AG04449 (cell line): ENCODE measurements at regions not wholly inside any gene's neighbourhood (a gene's known extent, or its start where the extent isn't known, plus 50 kb on each side); places are given as distances from the start of the nearest gene placed in this dataset.

Source experiments
- CTCF ChIA-PET: fragments of 350-600 bp; formaldehyde crosslinking; extraction: SDS; loops from one replicate; lab custom pipeline; 2021; ENCODE audit warnings: antibody characterized with exemption; lab: Yijun Ruan, JAX
- POLR2A ChIA-PET: fragments of 400-600, 350-600 bp; formaldehyde crosslinking; extraction: SDS; loops from one replicate; lab custom pipeline; 2020; ENCODE audit warnings: antibody characterized with exemption, inconsistent platforms; lab: Yijun Ruan, JAX
- DNase-seq: peaks from one replicate; pipeline ENCODE4 v3.0.0-alpha.2; 2010; ENCODE audit warnings: low read depth, low spot score
- H3K4me3 ChIP-seq: 2 replicates; pipeline ENCODE4 v1.5.1; 2011; ENCODE audit warnings: low read depth, mild to moderate bottlenecking, control low read depth, low read length
- TF ChIP-seq, protein P1 (sequence below): IDR thresholded peaks from one replicate; pipeline ENCODE4 v1.5.1; 2011; ENCODE audit warnings: mild to moderate bottlenecking, moderate library complexity, low read length, control low read depth, inconsistent platforms; ENCODE audit not compliant: insufficient read depth; ENCODE audit errors: missing control alignments

DNA sequence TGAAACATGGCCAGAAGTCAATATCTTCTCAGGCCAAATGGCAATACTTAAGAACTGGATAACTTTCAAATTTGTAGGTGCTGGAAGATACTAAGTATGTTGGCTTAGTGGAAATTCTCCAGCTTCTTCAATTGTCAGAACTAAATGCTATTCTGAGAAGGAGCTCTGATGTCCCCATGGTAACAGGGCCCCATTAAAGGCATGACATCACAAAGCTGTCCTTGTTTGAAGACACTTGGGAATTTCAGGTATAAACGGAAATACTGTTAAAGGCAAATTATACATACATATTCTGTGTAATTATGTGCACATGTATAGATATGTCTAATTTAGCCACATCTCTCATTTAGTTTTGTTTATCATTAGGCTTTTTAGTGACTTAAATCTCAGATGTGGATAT, 210.0 kb upstream of the SEL1L start:
- DNase-seq: no peak
- POLR2A ChIA-PET: no interaction called here
- no peak overlapping the region for H3K4me3 ChIP-seq
- TF ChIP-seq, protein P1, sequence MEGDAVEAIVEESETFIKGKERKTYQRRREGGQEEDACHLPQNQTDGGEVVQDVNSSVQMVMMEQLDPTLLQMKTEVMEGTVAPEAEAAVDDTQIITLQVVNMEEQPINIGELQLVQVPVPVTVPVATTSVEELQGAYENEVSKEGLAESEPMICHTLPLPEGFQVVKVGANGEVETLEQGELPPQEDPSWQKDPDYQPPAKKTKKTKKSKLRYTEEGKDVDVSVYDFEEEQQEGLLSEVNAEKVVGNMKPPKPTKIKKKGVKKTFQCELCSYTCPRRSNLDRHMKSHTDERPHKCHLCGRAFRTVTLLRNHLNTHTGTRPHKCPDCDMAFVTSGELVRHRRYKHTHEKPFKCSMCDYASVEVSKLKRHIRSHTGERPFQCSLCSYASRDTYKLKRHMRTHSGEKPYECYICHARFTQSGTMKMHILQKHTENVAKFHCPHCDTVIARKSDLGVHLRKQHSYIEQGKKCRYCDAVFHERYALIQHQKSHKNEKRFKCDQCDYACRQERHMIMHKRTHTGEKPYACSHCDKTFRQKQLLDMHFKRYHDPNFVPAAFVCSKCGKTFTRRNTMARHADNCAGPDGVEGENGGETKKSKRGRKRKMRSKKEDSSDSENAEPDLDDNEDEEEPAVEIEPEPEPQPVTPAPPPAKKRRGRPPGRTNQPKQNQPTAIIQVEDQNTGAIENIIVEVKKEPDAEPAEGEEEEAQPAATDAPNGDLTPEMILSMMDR: no peak
- CTCF ChIA-PET: no interaction called here

DNA sequence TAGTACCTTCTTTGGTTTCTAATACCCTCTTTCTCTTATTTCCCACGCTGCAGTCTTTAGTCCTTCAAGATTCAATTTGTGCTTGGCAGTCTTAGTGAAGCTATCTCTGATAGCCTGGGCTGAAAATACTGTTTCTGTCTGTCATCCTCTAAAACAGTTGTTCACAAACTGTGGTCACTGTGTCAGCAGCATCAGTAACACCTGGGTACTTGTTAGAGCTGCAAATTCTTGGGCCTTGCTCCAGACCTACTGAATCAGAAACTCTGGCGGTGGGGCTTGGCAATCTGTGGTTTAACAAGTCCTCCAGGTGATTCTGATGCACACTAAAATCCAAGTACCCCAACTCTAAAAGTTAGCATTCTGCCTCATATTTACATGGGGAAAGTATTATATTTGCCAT, 217.5 kb upstream of the SEL1L start:
- DNase-seq: no peak
- TF ChIP-seq, protein P1: no peak
- H3K4me3 ChIP-seq: no peak overlapping the region
- ChIA-PET POLR2A (no interaction called here), CTCF (no interaction called here)

DNA sequence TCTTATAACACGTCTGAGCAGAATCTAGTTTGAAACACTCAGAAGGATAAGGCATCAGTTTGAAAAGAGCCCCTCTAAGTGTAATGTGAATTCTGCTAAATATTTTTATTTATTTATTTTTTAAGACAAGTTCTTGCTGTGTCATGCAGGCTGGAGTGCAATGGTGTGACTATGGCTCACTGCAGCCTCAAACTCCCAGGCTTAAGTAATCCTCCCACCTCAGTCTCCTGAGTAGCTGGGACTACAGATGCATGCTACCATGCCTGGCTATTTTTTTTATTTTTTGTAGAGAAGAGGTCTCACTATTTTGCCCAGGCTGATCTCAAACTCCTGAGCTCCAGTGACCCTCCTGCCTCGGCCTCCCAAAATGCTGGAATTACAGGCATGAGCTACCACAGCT, 225.9 kb upstream of the SEL1L start:
- DNase-seq: no peak
- no peak overlapping the region for H3K4me3 ChIP-seq
- ChIA-PET CTCF (no interaction called here), POLR2A (no interaction called here)
- TF ChIP-seq, protein P1: no peak

DNA sequence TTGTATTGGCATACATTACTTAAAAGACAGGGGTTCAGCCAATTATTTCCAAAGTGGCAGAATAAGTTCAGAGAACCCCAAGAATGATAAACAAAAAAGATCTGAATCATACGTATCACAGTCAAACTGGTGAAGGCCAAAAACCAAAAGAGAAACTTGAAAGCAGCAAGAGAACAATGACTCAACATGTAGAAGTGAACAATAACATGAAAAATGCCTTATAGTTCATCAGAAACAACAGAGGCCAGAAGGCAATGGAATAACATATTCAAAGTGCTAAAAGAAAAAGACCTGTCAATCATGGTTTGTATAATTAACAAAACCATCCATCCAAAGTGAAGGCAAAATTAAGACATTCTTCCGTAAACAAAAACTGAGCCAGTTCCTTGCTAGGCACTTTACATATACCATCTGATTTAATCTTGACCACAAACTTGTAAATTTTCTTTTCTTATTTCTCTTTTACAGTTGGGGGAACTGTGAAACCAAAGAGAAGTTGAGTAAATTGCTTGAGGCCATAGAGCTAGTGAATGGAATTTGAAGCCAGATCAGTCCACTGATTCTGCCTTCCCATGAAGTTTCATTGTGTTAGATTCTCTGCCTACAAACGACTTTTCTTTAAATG, 232.1 kb upstream of the SEL1L start:
- no peak overlapping the region for H3K4me3 ChIP-seq
- TF ChIP-seq, protein P1: no peak
- CTCF ChIA-PET: no interaction called here
- POLR2A ChIA-PET: no interaction called here
- no peak for DNase-seq

DNA sequence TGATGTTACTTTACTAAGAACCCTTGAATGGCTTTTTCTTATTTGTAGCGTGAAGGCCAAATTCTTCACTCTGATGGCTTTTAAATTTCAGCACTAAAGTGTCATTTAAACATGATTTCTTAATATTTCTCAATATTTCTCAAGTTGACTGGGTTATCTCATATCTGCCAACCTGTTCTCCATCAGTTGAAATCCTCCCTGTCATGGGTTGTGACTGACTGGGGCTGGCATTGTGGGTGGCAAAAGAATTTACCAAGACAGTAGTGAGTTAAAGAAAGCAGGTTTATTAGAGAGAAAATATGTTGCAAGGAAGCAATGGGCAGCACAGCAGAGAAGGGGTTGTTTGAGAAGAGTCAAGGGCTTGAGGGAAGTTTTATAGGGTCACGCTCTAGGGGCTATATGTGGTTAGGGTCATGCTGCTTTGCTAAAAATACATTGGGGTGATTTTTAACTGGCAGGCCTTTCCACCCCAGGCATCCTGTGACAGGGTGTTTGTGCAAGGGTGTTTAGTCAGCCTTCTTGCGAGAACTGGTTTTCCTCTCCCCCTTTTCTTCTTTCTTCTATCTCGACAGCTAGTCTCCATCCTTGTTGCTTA, 232.8 kb upstream of the SEL1L start:
- no peak for DNase-seq
- TF ChIP-seq, protein P1: no peak
- CTCF ChIA-PET: no interaction called here

DNA sequence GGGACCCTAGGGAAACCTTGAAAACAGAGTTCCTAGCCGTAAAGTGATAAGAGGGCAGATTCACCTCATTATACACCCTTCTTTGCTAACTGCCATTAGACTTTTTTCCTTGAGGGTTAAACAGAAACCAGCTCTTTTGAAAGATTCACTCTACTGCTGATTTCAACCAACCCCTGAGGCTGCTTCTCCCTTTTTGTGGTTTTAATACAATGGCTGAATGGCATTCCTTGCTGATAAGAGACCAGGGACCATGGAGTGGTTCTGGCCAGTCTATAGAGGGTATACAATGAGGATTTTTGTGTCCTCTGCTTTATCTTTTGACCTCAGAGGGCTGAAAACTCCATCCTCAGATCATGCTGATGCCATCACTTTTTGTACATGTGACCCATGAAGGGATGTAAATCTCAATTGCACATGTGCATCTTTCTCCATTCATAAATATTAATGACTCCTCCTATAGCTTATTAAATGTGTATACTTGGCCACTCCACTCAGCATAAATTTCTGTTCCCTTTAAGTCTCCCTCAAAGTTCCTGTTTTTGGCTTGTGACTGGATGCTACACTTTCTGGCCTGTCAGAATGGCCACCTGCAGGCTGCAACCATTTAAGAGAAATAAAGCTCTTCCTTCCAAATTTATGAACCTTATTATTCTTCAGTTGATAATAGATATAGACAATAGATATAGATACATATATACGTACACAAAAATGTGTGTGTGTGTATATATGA, 233.8 kb upstream of the SEL1L start:
- POLR2A ChIA-PET: no interaction called here

More for the DNA sequence above, 232.8 kb upstream of the SEL1L start:
- H3K4me3 ChIP-seq: no peak overlapping the region
- POLR2A ChIA-PET: no interaction called here

More for the DNA sequence above, 233.8 kb upstream of the SEL1L start:
- TF ChIP-seq, protein P1: no peak
- CTCF ChIA-PET: no interaction called here
- DNase-seq: no peak
- H3K4me3 ChIP-seq: no peak overlapping the region
